Prostate gland (tissue), 2 donors: ENCODE measurements at regions not wholly inside any gene's neighbourhood (a gene's known extent, or its start where the extent isn't known, plus 50 kb on each side); places are given as distances from the start of the nearest gene placed in this dataset.

Source experiments
- POLR2A ChIP-seq: fragments of 450-650 bp; IDR thresholded peaks from one replicate; pipeline ENCODE4 v1.6.1; 2016; ENCODE audit warnings: antibody characterized with exemption, mild to moderate bottlenecking
- POLR2AphosphoS5 ChIP-seq: sonication (generic); formaldehyde crosslinking; IDR thresholded peaks from one replicate; pipeline ENCODE4 v1.6.1; 2017; ENCODE audit warnings: antibody characterized with exemption
- TF ChIP-seq, protein P1 (sequence below), 4 experiments: fragments of 200-600 bp in 2 of 4; fragments of 450-650 bp in 2 of 4; sonication (generic) in 2 of 4; IDR thresholded peaks; 1 replicate in 3 of 4; 2 replicates in 1 of 4; pipeline ENCODE4 v1.5.1; 2016 to 2019; ENCODE audit warnings: antibody characterized with exemption in 4 of 4, mild to moderate bottlenecking in 2 of 4, moderate library complexity in 2 of 4

DNA sequence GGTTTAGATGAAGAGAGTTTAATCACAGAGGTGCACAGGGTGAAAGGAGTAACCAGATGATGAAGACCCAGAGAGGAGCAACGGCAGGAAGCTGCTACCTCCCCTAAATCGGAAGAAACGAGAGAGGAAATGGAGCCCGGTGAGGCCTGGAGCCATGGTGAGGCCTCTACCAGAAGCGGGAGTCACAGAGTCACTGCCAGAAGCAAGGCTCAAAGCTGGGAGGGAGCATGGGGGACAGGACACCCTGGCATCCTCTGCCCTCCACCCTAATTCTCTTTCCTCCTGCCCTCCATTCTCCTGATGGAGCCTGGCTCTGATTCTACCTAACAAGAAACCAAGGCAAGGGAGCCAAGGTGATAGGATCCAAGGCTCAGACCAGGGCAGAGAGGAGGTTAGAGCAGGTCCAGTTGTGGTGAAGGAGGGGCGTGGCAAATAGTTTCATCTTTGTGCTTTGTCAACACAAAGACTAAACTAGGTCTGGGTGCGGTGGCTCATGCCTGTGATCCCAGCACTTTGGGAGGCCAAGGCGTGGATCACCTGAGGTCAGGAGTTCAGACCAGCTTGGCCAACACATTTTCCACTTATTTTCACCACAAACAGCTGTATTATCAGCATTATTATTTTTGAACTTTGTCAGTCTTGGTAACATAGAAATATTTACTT is 134.4 kb upstream of the RAI14 start:
- TF ChIP-seq, protein P1, sequence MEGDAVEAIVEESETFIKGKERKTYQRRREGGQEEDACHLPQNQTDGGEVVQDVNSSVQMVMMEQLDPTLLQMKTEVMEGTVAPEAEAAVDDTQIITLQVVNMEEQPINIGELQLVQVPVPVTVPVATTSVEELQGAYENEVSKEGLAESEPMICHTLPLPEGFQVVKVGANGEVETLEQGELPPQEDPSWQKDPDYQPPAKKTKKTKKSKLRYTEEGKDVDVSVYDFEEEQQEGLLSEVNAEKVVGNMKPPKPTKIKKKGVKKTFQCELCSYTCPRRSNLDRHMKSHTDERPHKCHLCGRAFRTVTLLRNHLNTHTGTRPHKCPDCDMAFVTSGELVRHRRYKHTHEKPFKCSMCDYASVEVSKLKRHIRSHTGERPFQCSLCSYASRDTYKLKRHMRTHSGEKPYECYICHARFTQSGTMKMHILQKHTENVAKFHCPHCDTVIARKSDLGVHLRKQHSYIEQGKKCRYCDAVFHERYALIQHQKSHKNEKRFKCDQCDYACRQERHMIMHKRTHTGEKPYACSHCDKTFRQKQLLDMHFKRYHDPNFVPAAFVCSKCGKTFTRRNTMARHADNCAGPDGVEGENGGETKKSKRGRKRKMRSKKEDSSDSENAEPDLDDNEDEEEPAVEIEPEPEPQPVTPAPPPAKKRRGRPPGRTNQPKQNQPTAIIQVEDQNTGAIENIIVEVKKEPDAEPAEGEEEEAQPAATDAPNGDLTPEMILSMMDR (IDR thresholded peaks at IDR 0.05): no peak
- TF ChIP-seq POLR2A (no peak), POLR2AphosphoS5 (no peak)
